H9 (cell line): ENCODE measurements at regions not wholly inside any gene's neighbourhood (a gene's known extent, or its start where the extent isn't known, plus 50 kb on each side); places are given as distances from the start of the nearest gene placed in this dataset.

ENCODE experiments used
- DNase-seq: peaks from one replicate; pipeline ENCODE4 v3.0.0-alpha.2; 2017
- H2AFZ ChIP-seq: one replicate; pipeline ENCODE4 v1.6.1; 2013; ENCODE audit warnings: mild to moderate bottlenecking, low read length, control low read depth, moderate library complexity
- H2AK5ac ChIP-seq: 2 replicates; pipeline ENCODE4 v1.6.1; 2013; ENCODE audit warnings: low read length, control low read depth, mixed read lengths; ENCODE audit not compliant: insufficient read length
- H2BK120ac ChIP-seq: one replicate; pipeline ENCODE4 v1.6.1; 2013; ENCODE audit warnings: low read depth, mild to moderate bottlenecking, low read length, control low read depth, inconsistent platforms; ENCODE audit not compliant: poor library complexity, severe bottlenecking
- H2BK12ac ChIP-seq: 2 replicates; pipeline ENCODE4 v1.6.1; 2013; ENCODE audit warnings: low read length, control low read depth, mixed read lengths, low read depth; ENCODE audit not compliant: insufficient read length
- H2BK15ac ChIP-seq: 2 replicates; pipeline ENCODE4 v1.6.1; 2013; ENCODE audit warnings: low read depth, low read length, control low read depth
- H2BK20ac ChIP-seq: one replicate; pipeline ENCODE4 v1.6.1; 2013; ENCODE audit warnings: low read depth, mild to moderate bottlenecking, low read length, control low read depth, inconsistent platforms; ENCODE audit not compliant: poor library complexity, severe bottlenecking
- H2BK5ac ChIP-seq: 2 replicates; pipeline ENCODE4 v1.6.1; 2013; ENCODE audit warnings: low read length, control low read depth, mixed read lengths; ENCODE audit not compliant: insufficient read length
- H3K14ac ChIP-seq: 2 replicates; pipeline ENCODE4 v1.6.1; 2013; ENCODE audit warnings: low read length, control low read depth; ENCODE audit not compliant: insufficient read depth
- H3K18ac ChIP-seq: 2 replicates; pipeline ENCODE4 v1.6.1; 2013; ENCODE audit warnings: low read depth, mild to moderate bottlenecking, mixed read lengths, low read length, control low read depth; ENCODE audit not compliant: insufficient read length
- H3K23ac ChIP-seq: 2 replicates; pipeline ENCODE4 v1.6.1; 2013; ENCODE audit warnings: low read length, control low read depth, mixed read lengths, low read depth; ENCODE audit not compliant: insufficient read length
- H3K23me2 ChIP-seq: 2 replicates; pipeline ENCODE4 v1.6.1; 2013; ENCODE audit warnings: low read depth, mild to moderate bottlenecking, mixed read lengths, low read length, control low read depth; ENCODE audit not compliant: insufficient read length, poor library complexity, severe bottlenecking
- H3K27ac ChIP-seq: 2 replicates; pipeline ENCODE4 v1.5.1; 2013; ENCODE audit warnings: low read length, control low read depth, mixed read lengths, low read depth; ENCODE audit not compliant: insufficient read length
- H3K27me3 ChIP-seq: 2 replicates; pipeline ENCODE4 v1.6.1; 2013; ENCODE audit warnings: low read length, control low read depth, inconsistent platforms; ENCODE audit not compliant: insufficient read depth
- H3K4ac ChIP-seq: 2 replicates; pipeline ENCODE4 v1.6.1; 2013; ENCODE audit warnings: low read depth, mild to moderate bottlenecking, control low read depth, inconsistent platforms, low read length, moderate library complexity
- H3K4me1 ChIP-seq: 2 replicates; pipeline ENCODE4 v1.6.1; 2013; ENCODE audit warnings: low read length, control low read depth, inconsistent platforms; ENCODE audit not compliant: insufficient read depth
- H3K4me2 ChIP-seq: 2 replicates; pipeline ENCODE4 v1.6.1; 2013; ENCODE audit warnings: low read length, control low read depth, mixed read lengths; ENCODE audit not compliant: insufficient read length, insufficient read depth
- H3K56ac ChIP-seq: 2 replicates; pipeline ENCODE4 v1.6.1; 2013; ENCODE audit warnings: low read depth, mild to moderate bottlenecking, mixed read lengths, low read length, control low read depth; ENCODE audit not compliant: insufficient read length
- H3K79me1 ChIP-seq: 2 replicates; pipeline ENCODE4 v1.6.1; 2013; ENCODE audit warnings: low read depth, mild to moderate bottlenecking, moderate library complexity, low read length, control low read depth, inconsistent platforms; ENCODE audit not compliant: insufficient read depth, poor library complexity, severe bottlenecking
- H3K79me2 ChIP-seq: 2 replicates; pipeline ENCODE4 v1.6.1; 2013; ENCODE audit warnings: low read length, control low read depth, inconsistent platforms; ENCODE audit not compliant: insufficient read depth
- H3K9ac ChIP-seq: 2 replicates; pipeline ENCODE4 v1.6.1; 2013; ENCODE audit warnings: low read length, control low read depth, mixed read lengths; ENCODE audit not compliant: insufficient read length; ENCODE audit errors: extremely low read depth
- H3K9me3 ChIP-seq: one replicate; pipeline ENCODE4 v1.6.1; 2013; ENCODE audit warnings: low read depth, low read length, inconsistent platforms; ENCODE audit not compliant: control insufficient read depth
- H3T11ph ChIP-seq: one replicate; pipeline ENCODE4 v1.6.1; 2013; ENCODE audit warnings: mild to moderate bottlenecking, low read length, control low read depth, inconsistent platforms
- H4K20me1 ChIP-seq: one replicate; pipeline ENCODE4 v1.6.1; 2013; ENCODE audit not compliant: control insufficient read depth, insufficient read length, insufficient read depth
- H4K5ac ChIP-seq: 2 replicates; pipeline ENCODE4 v1.6.1; 2013; ENCODE audit warnings: low read depth, mild to moderate bottlenecking, mixed read lengths, low read length, control low read depth; ENCODE audit not compliant: insufficient read length
- H4K8ac ChIP-seq: replicated peaks from 2 replicates; pipeline ENCODE4 v1.6.1; 2013; ENCODE audit warnings: low read length, control low read depth, mixed read lengths, low read depth; ENCODE audit not compliant: insufficient read length
- H4K91ac ChIP-seq: 2 replicates; pipeline ENCODE4 v1.6.1; 2013; ENCODE audit warnings: low read depth, mild to moderate bottlenecking, moderate library complexity, mixed read lengths, low read length, control low read depth; ENCODE audit not compliant: insufficient read length
- H3K27ac Mint-ChIP-seq, 3 experiments: 2 replicates in 2 of 3; 3 replicates in 1 of 3; pipeline ENCODE4 v1.8.0; 2020 to 2021; ENCODE audit warnings: mixed read lengths in 3 of 3, mild to moderate bottlenecking in 1 of 3, moderate library complexity in 1 of 3
- H3K27me3 Mint-ChIP-seq: 2 replicates; pipeline ENCODE4 v1.8.0; 2021; ENCODE audit warnings: low read depth, mild to moderate bottlenecking, moderate library complexity, mixed read lengths
- H3K36me3 Mint-ChIP-seq, 3 experiments: 2 replicates in 2 of 3; 3 replicates in 1 of 3; pipeline ENCODE4 v1.8.0; 2020 to 2021; ENCODE audit warnings: low read depth in 3 of 3, mixed read lengths in 3 of 3; ENCODE audit not compliant: insufficient read depth in 1 of 3
- H3K4me1 Mint-ChIP-seq, 2 experiments: 2 replicates each; pipeline ENCODE4 v1.8.0; 2020; ENCODE audit warnings: mixed read lengths in 2 of 2
- H3K4me3 Mint-ChIP-seq, 2 experiments: 2 replicates in 1 of 2; 3 replicates in 1 of 2; pipeline ENCODE4 v1.8.0; 2020 to 2021; ENCODE audit warnings: mild to moderate bottlenecking in 2 of 2, mixed read lengths in 2 of 2, moderate library complexity in 1 of 2
- H3K9me3 Mint-ChIP-seq, 2 experiments: 2 replicates in 1 of 2; 3 replicates in 1 of 2; pipeline ENCODE4 v1.8.0; 2020; ENCODE audit warnings: mild to moderate bottlenecking in 2 of 2, mixed read lengths in 2 of 2, moderate library complexity in 1 of 2
- CTCF ChIP-seq: fragments of 200-600 bp; sonication (generic); conservative IDR thresholded peaks from 3 replicates; pipeline ENCODE4 v1.8.0; 2021; ENCODE audit warnings: antibody characterized with exemption, mild to moderate bottlenecking
- WGBS: extraction: QIAGEN DNeasy Blood & Tissue Kit; methylation state at CpG from one replicate; pipeline ENCODE4 v1.1.7; 2013; ENCODE audit warnings: missing lambda C conversion rate, low lambda C conversion rate, mixed read lengths; ENCODE audit not compliant: insufficient read length; ENCODE audit errors: extremely low coverage; 5-methylcytosine and 5-hydroxymethylcytosine counted together

GRCh38 chr12:62138527-62138926 lies 121.7 kb upstream of the USP15 start:
- Histone ChIP-seq H3K18ac (no peak overlapping the region), H4K5ac (no peak overlapping the region), H2BK15ac (no peak overlapping the region), H3K27me3 (no peaks in the 10 kb centered on the region), H2BK5ac (no peak overlapping the region), H3K23me2 (no peaks in the 10 kb centered on the region), H2BK12ac (no peak overlapping the region), H3T11ph (no peak overlapping the region), H4K20me1 (no peaks in the 10 kb centered on the region), H3K9ac (no peak overlapping the region), H3K4me1 (no peaks in the 10 kb centered on the region), H2AFZ (no peak overlapping the region), H4K91ac (no peak overlapping the region), H3K14ac (no peak overlapping the region), H3K23ac (no peak overlapping the region), H4K8ac (no peak overlapping the region), H3K4me2 (no peak overlapping the region), H3K9me3 (no peaks in the 10 kb centered on the region), H3K79me1 (no peaks in the 10 kb centered on the region), H3K4ac (no peak overlapping the region), H2AK5ac (no peak overlapping the region), H3K56ac (no peak overlapping the region), H2BK120ac (no peak overlapping the region), H3K27ac (no peak overlapping the region), H3K79me2 (no peaks in the 10 kb centered on the region), H2BK20ac (no peak overlapping the region)
- H3K4me3 Mint-ChIP-seq: no peak overlapping the region; a peak in 1 of 5 replicates
- H3K27me3 Mint-ChIP-seq: no peaks in the 10 kb centered on the region
- WGBS: no CpG with 5 or more reads among the region's 2 CpGs
- TF ChIP-seq CTCF: no peak
- DNase-seq: no peak
- no peak overlapping the region for H3K27ac Mint-ChIP-seq
- no peaks in the 10 kb centered on the region for H3K36me3 Mint-ChIP-seq
- 0 out of 4 replicates have a peak, but pooled peaks cover 0 to 2% of the 10 kb centered on the region in 2 experiments for H3K4me1 Mint-ChIP-seq
- no peaks in the 10 kb centered on the region for H3K9me3 Mint-ChIP-seq
